ENCODE measurements at regions not wholly inside any gene's neighbourhood (a gene's known extent, or its start where the extent isn't known, plus 50 kb on each side); places are given as distances from the start of the nearest gene placed in this dataset.

DNA sequence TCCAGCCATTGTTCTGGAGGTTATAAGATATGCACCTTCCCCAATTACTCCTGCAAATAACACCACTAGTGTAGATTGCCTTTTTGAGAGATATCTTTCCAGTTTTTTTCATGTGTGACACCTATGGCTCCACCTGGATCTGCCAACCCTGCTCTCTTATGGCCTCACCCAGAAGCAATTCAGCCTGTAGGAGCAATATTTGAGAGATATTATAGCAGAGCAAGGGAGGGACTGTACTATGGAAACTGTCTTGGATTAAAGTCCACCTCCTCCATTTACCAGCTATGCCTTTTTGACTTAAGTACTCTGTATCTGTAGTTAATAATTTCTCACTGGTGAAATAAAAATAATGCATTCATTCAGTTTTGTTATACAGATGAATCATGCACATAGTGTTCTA is 803.5 kb downstream of the NLGN4X start:
- no peaks in the 10 kb centered on the region for H3K36me3 ChIP-seq (ENCODE audit: insufficient read depth)
- H3K79me2 ChIP-seq (replicated peaks; ENCODE audit: insufficient read depth) = no peaks in the 10 kb centered on the region
- no peak overlapping the region for H3K4me2 ChIP-seq
- Mint-ChIP-seq H3K4me1 (peaks cover 8% of the 10 kb centered on the region), H3K9me3 (peaks cover 12% of the 10 kb centered on the region; the same call in 2 of the 3 replicates), H3K36me3 (ENCODE audit: low read depth) (peaks cover 12% of the 10 kb centered on the region), H3K4me3 (no peak overlapping the region), H3K27me3 (ENCODE audit: insufficient read depth, low read depth, poor library complexity) (no peaks in the 10 kb centered on the region), H3K27ac (no peak overlapping the region)
- DNase-seq (ENCODE audit: low spot score) (no peak), ATAC-seq (no peak)
- no peak for TF ChIP-seq EZH2 (IDR thresholded peaks at IDR 0.05; ENCODE audit: low read depth, unreplicated experiment)
- no peak for TF ChIP-seq EZH2phosphoT487 (IDR thresholded peaks at IDR 0.05; ENCODE audit: unreplicated experiment)
- TF ChIP-seq POLR2AphosphoS5 (IDR thresholded peaks at IDR 0.05; ENCODE audit: low read depth) = no peak
- TF ChIP-seq, protein P1, sequence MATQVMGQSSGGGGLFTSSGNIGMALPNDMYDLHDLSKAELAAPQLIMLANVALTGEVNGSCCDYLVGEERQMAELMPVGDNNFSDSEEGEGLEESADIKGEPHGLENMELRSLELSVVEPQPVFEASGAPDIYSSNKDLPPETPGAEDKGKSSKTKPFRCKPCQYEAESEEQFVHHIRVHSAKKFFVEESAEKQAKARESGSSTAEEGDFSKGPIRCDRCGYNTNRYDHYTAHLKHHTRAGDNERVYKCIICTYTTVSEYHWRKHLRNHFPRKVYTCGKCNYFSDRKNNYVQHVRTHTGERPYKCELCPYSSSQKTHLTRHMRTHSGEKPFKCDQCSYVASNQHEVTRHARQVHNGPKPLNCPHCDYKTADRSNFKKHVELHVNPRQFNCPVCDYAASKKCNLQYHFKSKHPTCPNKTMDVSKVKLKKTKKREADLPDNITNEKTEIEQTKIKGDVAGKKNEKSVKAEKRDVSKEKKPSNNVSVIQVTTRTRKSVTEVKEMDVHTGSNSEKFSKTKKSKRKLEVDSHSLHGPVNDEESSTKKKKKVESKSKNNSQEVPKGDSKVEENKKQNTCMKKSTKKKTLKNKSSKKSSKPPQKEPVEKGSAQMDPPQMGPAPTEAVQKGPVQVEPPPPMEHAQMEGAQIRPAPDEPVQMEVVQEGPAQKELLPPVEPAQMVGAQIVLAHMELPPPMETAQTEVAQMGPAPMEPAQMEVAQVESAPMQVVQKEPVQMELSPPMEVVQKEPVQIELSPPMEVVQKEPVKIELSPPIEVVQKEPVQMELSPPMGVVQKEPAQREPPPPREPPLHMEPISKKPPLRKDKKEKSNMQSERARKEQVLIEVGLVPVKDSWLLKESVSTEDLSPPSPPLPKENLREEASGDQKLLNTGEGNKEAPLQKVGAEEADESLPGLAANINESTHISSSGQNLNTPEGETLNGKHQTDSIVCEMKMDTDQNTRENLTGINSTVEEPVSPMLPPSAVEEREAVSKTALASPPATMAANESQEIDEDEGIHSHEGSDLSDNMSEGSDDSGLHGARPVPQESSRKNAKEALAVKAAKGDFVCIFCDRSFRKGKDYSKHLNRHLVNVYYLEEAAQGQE (IDR thresholded peaks at IDR 0.05; ENCODE audit: unreplicated experiment) = no peak
- TF ChIP-seq STAT1 (IDR thresholded peaks at IDR 0.05; ENCODE audit: unreplicated experiment) = no peak
- TF ChIP-seq CREB1 (CRISPR knock-in tag; IDR thresholded peaks at IDR 0.05; ENCODE audit: low read depth) = no peak
- H3K27me3 ChIP-seq (ENCODE audit: insufficient read depth) = no peaks in the 10 kb centered on the region
- no peak overlapping the region for H3K27ac ChIP-seq (ENCODE audit: low read depth)
- no peaks in the 10 kb centered on the region for H3K4me1 ChIP-seq (ENCODE audit: insufficient read depth)
- no peaks in the 10 kb centered on the region for H3K9me2 ChIP-seq (ENCODE audit: insufficient read depth)
- H2AFZ ChIP-seq = no peak overlapping the region
- no peaks in the 10 kb centered on the region for H3F3A ChIP-seq (replicated peaks; ENCODE audit: low read depth)
- no peak overlapping the region for H3K4me3 ChIP-seq
- no peaks in the 10 kb centered on the region for H4K20me1 ChIP-seq (replicated peaks; ENCODE audit: insufficient read depth)

DNA sequence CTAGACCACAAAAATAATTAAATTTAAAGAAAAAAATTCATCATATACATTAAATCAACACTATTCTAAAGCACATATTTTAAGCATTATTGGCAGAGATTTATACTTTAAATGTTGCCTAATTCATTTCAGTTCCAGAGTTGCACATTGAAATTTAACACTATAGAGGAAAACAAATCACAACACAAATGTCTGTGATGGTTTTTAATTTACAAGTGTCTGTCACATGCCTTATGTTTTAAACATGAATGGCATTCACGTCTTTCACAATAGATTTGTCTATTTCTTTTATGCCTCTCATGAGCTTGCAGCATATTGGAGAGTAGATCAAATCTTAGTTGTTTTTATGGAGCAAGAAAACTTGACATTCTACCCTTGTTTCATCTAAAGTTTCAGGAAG is 811.3 kb downstream of the NLGN4X start:
- Histone ChIP-seq H3K79me2 (replicated peaks; ENCODE audit: insufficient read depth) (no peaks in the 10 kb centered on the region), H3F3A (replicated peaks; ENCODE audit: low read depth) (no peaks in the 10 kb centered on the region), H3K4me1 (ENCODE audit: insufficient read depth) (no peaks in the 10 kb centered on the region), H3K4me2 (no peak overlapping the region), H3K27ac (ENCODE audit: low read depth) (no peak overlapping the region), H2AFZ (no peak overlapping the region), H4K20me1 (replicated peaks; ENCODE audit: insufficient read depth) (no peaks in the 10 kb centered on the region), H3K9me2 (ENCODE audit: insufficient read depth) (no peaks in the 10 kb centered on the region), H3K36me3 (ENCODE audit: insufficient read depth) (no peaks in the 10 kb centered on the region), H3K27me3 (ENCODE audit: insufficient read depth) (no peaks in the 10 kb centered on the region), H3K4me3 (no peak overlapping the region)
- ATAC-seq (no peak), DNase-seq (ENCODE audit: low spot score) (no peak)
- Mint-ChIP-seq H3K4me3 (no peak overlapping the region), H3K36me3 (ENCODE audit: low read depth) (no peaks in the 10 kb centered on the region), H3K27me3 (ENCODE audit: insufficient read depth, low read depth, poor library complexity) (no peaks in the 10 kb centered on the region), H3K27ac (no peak overlapping the region), H3K9me3 (peaks cover 2% of the 10 kb centered on the region; the same call in 1 of the 3 replicates), H3K4me1 (no peaks in the 10 kb centered on the region)
- TF ChIP-seq ZNF331 (CRISPR knock-in tag; IDR thresholded peaks at IDR 0.05; ENCODE audit: low read depth) = no peak
- TF ChIP-seq, protein P2, sequence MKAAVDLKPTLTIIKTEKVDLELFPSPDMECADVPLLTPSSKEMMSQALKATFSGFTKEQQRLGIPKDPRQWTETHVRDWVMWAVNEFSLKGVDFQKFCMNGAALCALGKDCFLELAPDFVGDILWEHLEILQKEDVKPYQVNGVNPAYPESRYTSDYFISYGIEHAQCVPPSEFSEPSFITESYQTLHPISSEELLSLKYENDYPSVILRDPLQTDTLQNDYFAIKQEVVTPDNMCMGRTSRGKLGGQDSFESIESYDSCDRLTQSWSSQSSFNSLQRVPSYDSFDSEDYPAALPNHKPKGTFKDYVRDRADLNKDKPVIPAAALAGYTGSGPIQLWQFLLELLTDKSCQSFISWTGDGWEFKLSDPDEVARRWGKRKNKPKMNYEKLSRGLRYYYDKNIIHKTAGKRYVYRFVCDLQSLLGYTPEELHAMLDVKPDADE (IDR thresholded peaks at IDR 0.05) = no peak
- TF ChIP-seq EZH2 (IDR thresholded peaks at IDR 0.05; ENCODE audit: low read depth, unreplicated experiment) = no peak
- no peak for TF ChIP-seq STAT1 (IDR thresholded peaks at IDR 0.05; ENCODE audit: unreplicated experiment)
- no peak for TF ChIP-seq JUNB (IDR thresholded peaks at IDR 0.05; ENCODE audit: unreplicated experiment)
- no peak for TF ChIP-seq ZNF114 (CRISPR knock-in tag; IDR thresholded peaks at IDR 0.05)
